Suppressor macrophage treated with lipopolysaccharide for 4 hours (primary cell): ENCODE measurements at regions not wholly inside any gene's neighbourhood (a gene's known extent, or its start where the extent isn't known, plus 50 kb on each side); places are given as distances from the start of the nearest gene placed in this dataset.

Experiments
- DNase-seq: peaks from one replicate; pipeline ENCODE4 v3.0.0-alpha.2; 2020

DNA sequence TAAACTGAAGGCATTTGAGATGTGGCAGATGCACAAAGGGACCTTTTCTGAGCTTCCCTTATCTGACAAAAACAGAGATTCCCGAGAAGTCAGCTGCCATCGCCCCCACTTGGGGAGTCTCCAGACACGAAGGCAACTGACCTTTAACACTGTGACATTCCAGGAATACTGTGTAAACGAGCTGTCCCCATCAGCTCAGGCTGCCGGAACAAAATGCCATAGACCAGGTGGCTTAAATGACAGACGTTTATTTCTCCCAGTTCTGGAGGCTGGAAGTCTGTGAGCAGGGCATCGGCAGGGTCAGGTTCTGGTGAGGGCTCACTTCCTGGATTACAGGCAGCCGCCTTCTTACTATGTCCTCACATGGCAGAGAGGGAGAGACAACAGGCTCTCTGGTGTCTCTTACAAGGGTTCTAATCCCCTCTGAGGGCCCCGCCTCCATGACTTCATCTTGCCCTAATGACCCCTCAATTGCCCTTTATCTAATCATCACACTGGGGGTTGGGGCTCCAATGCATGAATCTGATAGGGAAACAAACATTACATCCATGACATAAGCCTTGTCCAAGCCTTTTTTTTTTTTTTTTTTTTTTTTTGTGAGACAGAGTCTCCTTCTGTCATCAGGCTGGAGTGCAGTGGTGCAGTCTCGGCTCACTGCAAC lies 178.5 kb upstream of the RPL38 start:
- no peak for DNase-seq

DNA sequence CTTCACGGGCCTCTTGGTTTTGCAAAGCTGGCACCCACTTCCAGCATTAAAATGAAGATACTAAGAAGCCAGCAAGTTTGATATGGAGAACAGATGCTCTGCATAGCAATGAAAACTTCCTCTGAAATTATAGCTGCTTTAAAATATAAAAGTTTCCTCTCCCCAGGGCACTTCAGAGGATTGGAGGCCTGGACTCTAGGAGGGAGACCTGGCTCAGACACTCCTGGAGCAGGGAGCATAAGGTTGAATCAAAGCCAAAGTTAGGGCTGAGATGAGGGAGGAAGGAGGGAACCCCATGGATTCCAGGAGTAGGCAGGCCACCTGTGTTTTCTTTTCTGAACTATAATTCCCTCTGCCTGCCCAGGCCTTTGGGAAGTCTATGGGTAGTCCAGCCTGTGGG lies 176.0 kb upstream of the RPL38 start:
- no peak for DNase-seq

DNA sequence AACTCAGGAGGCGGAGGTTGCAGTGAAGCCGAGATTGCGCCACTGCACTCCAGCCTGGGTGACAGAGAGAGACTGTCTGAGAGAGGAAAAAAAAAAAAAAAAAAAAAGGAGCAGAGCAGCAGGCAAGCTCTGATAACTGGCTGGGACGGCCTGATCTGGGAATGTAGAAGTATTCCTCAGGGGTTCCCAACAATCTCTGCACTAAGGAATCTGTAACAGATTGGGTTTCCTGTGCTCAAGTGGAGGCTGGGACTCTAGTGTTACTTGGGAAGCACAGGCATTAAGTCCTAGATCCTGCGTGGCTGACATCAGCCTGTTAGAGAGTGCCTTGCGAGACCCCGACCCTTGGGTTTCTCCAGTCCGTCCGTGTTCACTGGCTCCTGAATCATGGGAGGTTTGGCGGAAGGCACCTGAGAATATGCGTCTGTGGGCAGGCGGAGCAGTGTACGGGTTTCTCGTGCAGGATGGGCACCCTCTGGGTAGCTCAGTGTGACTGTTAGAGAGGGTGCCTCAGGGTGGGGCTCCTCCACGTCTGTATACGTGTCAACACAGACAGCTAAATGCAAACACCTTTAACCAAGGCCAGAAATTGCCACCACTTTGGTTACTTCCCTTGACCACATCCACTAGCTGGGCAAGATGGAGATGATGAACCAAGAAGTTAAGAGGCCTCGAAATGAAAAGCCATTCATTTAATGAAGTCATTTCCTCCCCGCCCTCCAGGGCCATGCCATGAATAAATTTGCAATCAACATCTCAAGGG lies 174.9 kb upstream of the RPL38 start:
- no peak for DNase-seq

DNA sequence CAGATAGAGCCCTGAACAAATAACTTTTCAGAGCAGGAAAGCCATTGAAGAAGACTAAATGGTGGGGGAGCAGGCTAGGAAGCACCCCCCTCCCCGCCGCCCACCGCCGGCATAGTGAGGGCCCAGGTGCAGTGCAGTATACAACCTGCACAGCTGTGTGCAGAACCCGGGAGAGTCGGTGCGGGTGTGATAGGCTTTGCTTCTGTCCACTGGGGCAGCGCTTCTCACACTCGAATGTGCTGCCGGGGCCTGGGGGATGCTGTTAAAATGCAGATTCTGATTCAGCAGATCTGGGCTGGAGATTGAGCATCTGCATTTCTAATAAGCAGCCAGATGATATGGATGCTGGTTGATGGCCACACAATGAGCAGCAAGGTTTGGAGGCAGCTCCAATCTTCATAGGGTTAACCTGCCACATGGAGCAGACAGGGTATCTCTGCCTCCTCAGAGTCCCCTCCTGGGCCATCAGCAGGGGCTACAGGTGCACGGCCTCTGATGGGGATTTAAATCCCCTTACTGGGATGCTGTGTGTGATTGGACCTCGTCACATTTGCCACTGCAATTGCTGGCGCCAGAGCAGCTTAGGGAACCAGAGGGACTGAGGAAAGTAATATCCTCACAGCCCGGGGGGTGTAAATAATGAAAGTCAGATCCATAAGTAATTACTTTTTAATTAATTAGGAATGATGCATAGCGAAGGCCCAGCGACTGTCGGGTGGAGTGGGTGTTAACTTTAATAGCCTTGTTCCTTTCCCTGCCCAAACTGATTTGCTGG lies 172.0 kb upstream of the RPL38 start:
- DNase-seq = no peak

DNA sequence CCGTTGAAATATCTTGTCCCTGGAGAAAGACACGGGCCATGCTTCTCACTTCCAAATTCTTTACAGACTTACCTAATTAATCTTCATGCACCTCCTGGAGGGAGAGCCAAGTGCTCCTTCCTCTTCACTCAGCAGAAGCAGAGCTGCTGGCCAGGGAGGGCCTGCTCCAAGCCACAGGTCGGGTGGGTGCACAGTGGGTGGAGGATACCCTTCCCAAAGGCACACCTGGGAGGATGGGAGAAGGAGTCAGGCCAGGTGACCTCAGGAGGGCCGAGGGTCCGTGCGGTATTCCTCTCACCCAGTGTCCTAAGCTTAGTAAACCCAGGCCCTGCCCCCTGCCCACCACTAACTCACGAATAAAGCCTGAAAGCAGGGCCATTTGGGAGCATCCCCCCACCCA lies 171.3 kb upstream of the RPL38 start:
- no peak for DNase-seq

DNA sequence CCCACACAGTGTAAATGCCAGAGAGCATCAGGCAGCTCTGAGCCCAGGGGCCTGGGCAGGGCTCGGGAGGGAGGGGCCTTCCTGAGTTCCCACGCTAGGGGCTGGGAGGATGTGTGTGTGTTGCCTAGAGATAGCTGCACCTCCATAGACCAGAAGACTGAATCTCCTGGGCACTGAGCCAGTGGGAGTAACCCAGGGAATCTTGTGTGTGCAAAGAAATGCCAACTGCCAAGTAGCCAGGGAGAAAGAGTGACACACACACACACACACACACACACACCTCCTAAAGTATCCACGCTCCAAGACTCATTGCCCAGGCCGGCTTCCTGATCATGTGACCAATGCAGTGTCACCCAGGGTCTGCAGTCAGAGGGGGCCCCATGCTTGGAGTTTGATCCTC lies 166.2 kb upstream of the RPL38 start:
- DNase-seq = no peak

DNA sequence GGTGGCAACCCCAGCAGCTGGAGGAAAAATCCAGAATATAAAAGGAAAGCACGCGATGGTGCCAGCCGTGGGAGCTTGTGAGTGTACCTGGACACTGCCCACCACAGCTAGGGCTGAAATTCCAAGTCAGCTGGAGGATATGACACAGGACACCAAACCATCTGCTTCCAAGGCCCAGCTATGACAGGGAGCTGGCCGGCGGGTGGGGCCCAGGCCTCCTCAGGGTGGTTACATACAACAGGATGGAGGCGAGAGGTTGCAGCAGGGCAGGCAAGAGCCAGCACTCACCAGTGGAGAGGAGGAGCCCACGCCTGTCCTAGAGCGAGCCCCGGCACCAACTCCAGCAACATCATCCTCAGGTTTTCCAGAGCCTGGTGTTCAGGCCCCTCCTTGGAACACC lies 163.2 kb upstream of the RPL38 start:
- no peak for DNase-seq

DNA sequence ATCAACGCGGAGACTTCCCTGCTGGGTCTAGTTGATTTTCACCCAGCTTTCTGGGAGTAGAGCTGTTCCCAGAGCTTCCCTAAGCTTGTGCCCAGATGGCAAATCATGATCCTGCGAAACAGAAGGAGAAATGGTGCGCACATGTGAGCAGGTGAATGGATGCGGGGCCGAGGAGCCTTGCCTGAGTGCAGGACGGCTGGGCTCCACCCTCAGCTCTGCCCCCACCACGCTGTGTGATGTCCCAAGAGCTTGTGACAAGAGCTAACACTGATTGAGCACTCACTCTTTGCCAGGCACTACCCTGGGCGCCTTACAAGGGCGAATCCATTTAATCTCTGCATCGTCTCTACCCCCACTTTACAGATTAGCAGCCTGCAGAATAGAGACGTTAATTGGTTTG lies 162.7 kb upstream of the RPL38 start:
- DNase-seq = no peak

DNA sequence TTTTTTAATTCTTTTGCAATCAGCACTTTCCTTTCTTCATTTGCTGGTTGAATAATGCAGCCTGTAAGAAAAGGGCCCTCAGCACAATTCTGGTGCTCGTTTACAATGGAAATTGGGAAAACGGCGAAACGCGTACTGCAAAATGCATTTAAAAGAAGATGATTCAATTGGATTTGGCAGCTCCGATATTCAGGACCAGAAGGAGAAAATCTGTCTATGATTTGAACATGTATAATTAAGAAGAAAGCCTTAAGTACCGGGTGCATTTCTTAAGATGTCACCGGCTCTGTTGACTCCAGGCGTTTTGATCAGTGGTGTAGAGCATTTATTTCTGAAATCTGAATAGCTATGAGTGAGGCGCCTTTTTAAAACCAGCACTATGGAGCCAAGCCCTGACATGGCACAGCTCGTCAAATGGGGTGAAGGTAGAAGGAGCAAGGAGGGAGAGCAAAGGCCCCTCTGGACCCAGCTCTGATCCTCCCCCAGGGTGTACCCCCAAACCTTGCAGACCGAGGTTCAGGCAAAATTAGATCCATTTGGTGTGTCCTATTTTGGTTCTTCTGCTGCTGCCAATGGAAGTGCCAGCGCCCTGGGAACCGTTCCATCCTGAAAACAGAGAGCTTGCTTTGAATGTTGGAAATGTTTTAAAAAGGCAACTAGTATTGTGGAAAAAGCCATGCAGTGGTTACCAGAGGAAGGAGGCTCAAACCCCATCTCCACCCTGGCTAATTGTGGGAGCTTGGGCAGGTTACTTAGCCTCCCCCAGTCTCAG lies 161.4 kb upstream of the RPL38 start:
- no peak for DNase-seq

DNA sequence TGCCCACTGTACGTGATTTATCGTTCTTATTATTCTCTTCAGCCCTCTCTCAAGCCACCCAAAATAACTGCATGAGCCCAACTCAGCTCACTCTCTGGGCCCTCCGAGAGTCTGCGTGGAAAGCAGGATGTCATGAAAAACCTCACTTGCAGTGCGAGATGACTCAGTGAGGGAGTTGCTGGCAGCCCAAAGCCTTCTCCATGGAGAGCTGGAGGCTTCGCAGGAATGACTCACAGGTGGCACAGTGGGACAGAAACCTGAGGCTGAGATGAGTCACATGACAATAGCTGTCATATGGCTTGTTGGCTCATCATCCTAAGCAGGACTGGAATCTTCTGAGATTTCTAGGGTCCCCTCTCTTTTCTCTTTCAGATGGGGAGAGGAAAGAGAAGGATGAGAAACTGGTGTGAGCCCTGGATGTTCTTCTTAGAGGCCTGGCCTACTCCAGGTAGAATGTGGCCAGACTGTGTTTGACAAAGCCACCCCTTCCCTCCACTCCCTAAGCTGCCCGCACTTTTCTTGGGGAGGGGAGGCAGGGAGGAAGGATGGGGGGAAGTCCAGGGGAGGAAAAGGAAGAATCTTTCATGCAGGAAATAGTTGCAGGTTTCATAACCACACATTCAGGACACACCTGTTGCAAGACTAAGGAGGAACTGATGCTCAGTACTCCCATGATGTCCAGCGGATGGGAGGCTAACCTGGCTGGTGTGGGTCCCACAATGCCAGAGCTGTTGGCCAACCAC lies 160.6 kb upstream of the RPL38 start:
- DNase-seq = peak; percentile 17

DNA sequence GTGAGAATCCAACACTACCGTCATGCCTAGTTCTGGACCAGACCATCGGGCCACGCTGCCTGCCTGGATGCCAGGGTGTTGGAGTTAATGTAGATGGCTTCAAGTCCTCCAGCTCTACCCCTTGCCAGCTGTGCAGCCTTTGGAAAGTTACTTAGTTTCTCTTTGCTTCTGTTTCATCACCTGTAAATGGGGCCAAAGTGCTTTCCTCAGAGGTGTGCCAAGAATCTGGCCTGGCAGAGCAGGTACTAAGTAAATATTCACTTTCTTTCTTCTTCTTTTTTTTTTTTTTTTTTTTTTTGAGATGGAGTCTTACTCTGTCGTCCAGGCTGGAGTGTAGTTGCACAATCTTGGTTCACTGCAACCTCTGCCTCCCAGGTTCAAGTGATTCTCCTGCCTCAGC lies 159.5 kb upstream of the RPL38 start:
- no peak for DNase-seq

DNA sequence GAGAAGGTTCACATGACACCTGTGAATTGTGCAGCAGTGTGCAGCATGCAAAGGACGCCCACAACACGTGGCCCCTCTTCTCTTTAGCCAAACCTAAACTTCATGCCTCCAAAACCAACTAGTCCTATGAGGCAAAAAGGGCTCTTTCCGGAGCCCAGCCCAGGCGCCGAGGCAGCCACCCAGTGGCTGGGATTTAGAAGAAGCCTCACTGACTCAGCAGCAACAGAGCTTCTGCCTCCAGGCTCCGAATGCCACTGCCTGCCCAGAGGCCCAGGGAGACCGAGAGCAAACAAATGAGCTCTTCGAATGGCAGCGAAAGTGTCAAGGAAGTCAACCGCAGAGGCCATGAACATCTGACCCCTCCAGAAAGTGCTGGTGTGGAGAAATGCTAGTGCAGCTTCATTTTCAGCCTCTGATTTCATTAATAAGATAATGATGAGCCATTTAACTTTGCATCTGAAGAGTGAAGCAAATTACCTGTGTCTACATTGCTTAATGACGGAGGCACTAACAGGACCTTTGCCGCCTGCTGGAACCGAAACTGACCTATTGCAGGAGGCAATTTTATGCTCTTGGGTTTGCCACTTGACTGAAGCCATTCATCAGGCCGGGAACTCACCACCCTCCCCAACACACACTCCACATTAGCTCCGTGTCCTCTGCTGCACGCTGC lies 157.7 kb upstream of the RPL38 start:
- no peak for DNase-seq

DNA sequence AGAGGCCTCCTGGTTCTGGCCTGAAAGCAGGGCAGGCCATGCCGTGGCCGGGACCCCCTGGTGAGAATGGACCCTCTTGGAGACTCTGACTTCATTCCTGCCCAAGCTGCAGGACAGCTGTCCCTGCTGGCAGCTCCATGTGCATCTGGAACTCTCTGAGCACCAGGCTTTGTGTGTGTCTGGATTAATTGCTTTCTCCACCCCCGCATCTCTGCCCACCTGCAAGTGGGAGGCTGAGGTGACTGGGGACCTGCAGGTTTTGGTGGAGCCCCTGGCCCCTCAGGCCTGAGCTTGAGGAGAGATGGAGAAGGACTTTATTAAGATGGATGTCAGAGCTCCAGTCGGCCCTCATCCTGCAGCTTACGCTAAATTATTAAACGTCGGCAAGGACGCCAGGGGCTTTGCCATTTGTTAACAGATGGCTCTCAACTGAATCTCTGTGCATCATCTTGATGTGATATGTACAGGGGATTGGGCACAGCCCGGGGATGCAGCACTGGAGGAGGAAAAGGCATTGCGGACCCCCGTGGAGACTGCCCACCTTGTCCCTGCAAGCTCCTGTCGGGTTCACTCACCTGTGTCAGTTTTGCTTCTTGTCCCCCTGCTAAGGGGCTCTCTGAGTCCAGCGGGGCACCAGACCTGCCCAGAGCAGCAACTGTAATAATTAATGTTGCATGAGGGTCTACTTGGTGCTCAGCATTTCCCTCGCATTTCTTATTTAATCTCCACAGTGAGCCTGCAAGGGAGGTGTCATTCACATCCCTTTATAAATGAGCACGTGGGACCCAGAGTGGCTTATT lies 154.1 kb upstream of the RPL38 start:
- no peak for DNase-seq

DNA sequence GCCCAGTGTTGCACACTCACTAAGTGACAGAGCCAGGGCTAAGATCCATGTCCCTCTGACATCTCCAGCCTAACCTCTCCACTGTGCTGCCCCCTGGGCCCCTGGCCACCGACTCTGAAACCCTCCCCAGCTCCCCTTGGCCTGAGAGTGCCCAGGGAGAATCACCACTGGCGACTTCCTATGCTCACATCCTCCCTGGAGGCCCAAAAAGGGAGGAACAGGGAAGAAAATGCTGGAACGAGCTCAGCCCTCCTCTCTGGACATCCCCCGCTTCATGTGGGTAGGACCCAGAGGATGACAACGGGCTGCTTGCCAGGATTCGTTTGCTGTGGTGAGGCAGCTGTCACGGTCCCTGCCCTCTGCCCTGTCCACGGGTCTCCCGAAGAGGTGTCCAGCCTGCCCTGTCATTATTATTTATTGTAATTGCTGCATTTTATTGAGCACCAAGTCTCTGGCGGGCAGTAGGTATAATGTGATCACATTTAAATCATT lies 153.5 kb upstream of the RPL38 start:
- DNase-seq = no peak

DNA sequence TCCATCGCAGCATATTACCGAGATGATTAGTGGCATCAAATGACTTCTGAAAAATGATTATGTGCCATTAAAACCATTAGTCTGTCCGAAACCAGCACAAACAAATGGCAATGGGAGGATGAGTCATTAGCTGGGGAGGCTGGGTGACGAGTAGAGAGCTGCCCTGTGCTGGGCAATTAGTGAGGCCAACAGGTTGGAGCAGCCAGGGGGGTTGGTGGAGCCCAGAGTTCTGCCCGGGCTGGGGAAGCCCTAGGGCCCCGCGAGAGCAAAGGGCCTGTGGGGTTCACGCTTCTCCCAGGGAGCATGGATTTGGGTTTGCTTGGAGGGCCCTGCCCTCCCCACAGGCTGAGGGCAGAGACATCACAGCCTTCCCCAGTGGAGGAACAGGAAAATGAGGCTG lies 152.1 kb upstream of the RPL38 start:
- DNase-seq = no peak

DNA sequence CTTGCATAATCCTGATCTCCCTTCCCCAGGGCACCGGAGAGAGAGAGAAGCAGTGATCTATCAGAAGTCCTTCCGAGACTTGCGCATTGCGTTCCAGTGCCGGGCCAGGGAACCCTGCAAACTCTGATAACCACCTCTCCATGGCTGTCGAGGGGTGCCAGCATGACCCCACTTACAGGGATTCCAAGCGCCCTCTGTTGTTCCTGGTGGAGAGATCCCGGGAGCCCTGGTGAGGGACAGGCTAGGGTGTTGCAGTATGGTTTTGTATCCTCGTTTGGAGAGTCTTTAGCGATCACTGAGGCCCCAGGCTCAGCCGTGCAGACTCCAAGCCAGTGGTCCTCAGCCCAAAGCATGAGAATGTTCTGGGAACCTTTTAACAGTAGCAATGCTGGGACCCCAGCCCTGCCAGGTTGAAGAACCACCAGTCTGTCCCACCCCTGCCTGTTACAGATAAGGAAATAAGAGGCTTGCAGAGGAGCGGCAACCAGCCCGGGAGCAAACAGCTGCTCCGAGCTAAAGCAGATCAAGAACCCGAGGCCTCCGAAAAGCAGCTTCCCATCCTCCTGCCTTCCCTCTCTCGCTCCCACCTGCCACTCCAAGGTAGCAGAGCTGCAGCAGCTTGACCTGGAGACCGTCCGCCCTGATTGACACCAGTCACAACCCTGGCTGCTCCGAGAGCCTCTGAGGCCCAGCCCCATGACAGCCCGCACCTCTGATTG lies 150.3 kb upstream of the RPL38 start:
- DNase-seq = no peak

DNA sequence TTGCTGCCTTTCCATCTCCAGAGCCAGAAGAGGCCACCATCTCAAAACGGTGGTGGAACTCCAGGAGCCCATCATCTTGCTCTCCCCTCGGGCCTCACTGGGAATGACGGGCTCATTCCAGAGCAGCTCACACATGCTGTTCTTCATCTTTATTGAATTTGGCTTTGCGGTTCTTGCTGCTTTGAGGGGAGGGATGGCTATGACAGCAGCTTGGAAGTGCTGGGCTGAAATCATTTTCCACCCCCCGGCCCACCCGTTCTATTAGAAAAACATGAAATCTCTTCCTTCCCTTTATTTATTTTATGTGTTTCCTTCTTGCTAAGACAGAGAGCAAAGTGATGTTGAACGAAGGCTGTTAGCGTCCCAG lies 149.8 kb upstream of the RPL38 start:
- no peak for DNase-seq

DNA sequence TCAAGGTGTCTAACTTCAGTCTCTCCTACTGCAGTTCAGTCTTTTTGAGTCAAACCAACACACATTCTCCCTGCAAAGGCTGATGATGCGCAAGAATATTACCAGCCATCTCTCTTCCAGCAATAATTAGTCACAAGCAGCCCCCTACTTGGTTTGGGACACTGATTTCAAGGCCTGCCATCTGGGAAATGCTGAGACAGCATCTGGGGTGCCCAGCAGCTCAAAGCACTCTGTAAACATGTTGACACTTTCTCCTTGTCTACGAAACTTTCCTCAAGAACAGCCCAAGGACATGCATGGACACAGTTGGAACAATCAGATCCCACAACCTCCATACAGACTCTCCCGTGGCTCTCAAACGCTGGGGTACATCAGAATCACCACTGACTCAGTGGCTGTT lies 149.2 kb upstream of the RPL38 start:
- DNase-seq = no peak

DNA sequence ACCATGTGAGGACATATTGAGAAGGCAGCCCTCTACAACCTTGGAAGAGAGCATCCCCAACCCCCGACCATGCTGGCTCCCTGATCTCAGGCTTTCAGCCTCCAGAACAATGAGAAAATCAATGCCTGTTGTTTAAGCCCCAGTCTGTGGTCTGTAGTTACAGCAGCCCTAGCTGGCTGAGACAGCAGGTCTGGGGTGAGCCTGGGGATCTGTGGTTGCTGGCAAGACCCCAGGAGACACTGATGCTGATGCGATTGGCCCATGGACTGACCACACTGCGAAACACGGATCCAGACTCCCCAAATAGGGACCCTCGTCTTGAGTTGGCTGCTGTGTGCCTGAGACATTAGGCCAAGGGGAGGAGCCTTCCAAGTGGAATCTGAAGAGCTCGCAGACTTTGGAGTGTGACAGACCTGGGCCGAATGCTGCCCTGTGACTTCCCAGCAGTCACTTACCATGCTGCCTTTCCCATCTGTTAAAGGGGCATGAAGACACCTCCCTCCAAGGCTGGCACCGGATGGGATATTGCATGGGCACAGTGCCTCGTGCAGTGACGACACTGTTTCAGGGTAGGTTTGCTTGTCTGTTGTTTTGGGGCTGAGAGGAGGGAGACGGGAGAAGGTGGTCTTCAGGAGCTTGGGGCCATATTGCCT lies 147.8 kb upstream of the RPL38 start:
- no peak for DNase-seq
